GM23338 (cell line): ENCODE measurements at regions not wholly inside any gene's neighbourhood (a gene's known extent, or its start where the extent isn't known, plus 50 kb on each side); places are given as distances from the start of the nearest gene placed in this dataset.

Source experiments
- ATAC-seq: fragments of 200-7000 bp; cut with Tn5 transposase; 3 replicates; pipeline ENCODE4 v1.9.1; 2020
- DNase-seq: peaks from one replicate; pipeline ENCODE4 v3.0.0-alpha.2; 2015; ENCODE audit warnings: low spot score
- H2AFZ ChIP-seq: fragments of 200-600 bp; sonication (generic); 2 replicates; pipeline ENCODE4 v1.8.0; 2016; ENCODE audit warnings: antibody characterized with exemption, mild to moderate bottlenecking, moderate library complexity
- H3F3A ChIP-seq: fragments of 200-600 bp; sonication (generic); replicated peaks from 2 replicates; pipeline ENCODE4 v1.8.0; 2017; ENCODE audit warnings: antibody characterized with exemption, mixed run types, low read depth
- H3K27ac ChIP-seq: fragments of 200-600 bp; sonication (generic); 2 replicates; pipeline ENCODE4 v1.6.1; 2016; ENCODE audit warnings: low read depth
- H3K27me3 ChIP-seq: fragments of 200-600 bp; sonication (generic); 2 replicates; pipeline ENCODE4 v1.8.0; 2016; ENCODE audit warnings: mild to moderate bottlenecking, mixed run types, moderate library complexity; ENCODE audit not compliant: insufficient read depth
- H3K36me3 ChIP-seq: fragments of 200-600 bp; sonication (generic); 2 replicates; pipeline ENCODE4 v1.8.0; 2016; ENCODE audit warnings: mild to moderate bottlenecking; ENCODE audit not compliant: insufficient read depth
- H3K4me1 ChIP-seq: fragments of 200-600 bp; sonication (generic); 2 replicates; pipeline ENCODE4 v1.8.0; 2016; ENCODE audit warnings: mild to moderate bottlenecking, moderate library complexity; ENCODE audit not compliant: insufficient read depth
- H3K4me2 ChIP-seq: fragments of 200-600 bp; sonication (generic); 2 replicates; pipeline ENCODE4 v1.7.1; 2017; ENCODE audit warnings: mixed run types
- H3K4me3 ChIP-seq: fragments of 200-600 bp; sonication (generic); 2 replicates; pipeline ENCODE4 v1.6.1; 2016; ENCODE audit warnings: mixed run types
- H3K79me2 ChIP-seq: fragments of 200-600 bp; sonication (generic); replicated peaks from 2 replicates; pipeline ENCODE4 v1.8.0; 2017; ENCODE audit warnings: mild to moderate bottlenecking; ENCODE audit not compliant: insufficient read depth
- H3K9me2 ChIP-seq: fragments of 200-600 bp; sonication (generic); 2 replicates; pipeline ENCODE4 v1.8.0; 2017; ENCODE audit not compliant: insufficient read depth
- H4K20me1 ChIP-seq: fragments of 200-600 bp; sonication (generic); replicated peaks from 2 replicates; pipeline ENCODE4 v1.8.0; 2017; ENCODE audit warnings: mild to moderate bottlenecking; ENCODE audit not compliant: insufficient read depth
- H3K27ac Mint-ChIP-seq: 2 replicates; pipeline ENCODE4 v1.8.0; 2020; ENCODE audit warnings: inconsistent platforms, mild to moderate bottlenecking, moderate library complexity, mixed read lengths
- H3K27me3 Mint-ChIP-seq: 3 replicates; pipeline ENCODE4 v1.8.0; 2022; ENCODE audit warnings: low read depth, mild to moderate bottlenecking, moderate library complexity, mixed read lengths, inconsistent platforms; ENCODE audit not compliant: insufficient read depth, poor library complexity
- H3K36me3 Mint-ChIP-seq: 3 replicates; pipeline ENCODE4 v1.8.0; 2021; ENCODE audit warnings: low read depth, mild to moderate bottlenecking, inconsistent platforms, moderate library complexity, mixed read lengths
- H3K4me1 Mint-ChIP-seq: 3 replicates; pipeline ENCODE4 v1.8.0; 2020; ENCODE audit warnings: mild to moderate bottlenecking, inconsistent platforms, mixed read lengths
- H3K4me3 Mint-ChIP-seq: 3 replicates; pipeline ENCODE4 v1.8.0; 2021; ENCODE audit warnings: moderate library complexity, mild to moderate bottlenecking, inconsistent platforms, mixed read lengths
- H3K9me3 Mint-ChIP-seq: 3 replicates; pipeline ENCODE4 v1.8.0; 2020; ENCODE audit warnings: moderate library complexity, mild to moderate bottlenecking, inconsistent platforms, mixed read lengths
- CREB1 ChIP-seq: fragments of 250-450 bp; sonication (Bioruptor Pico); IDR thresholded peaks from 2 replicates; pipeline ENCODE4 v1.5.0; 2020; ENCODE audit warnings: low read depth, mild to moderate bottlenecking, moderate library complexity
- EZH2 ChIP-seq: fragments of 200-600 bp; sonication (generic); IDR thresholded peaks from one replicate; pipeline ENCODE4 v1.8.0; 2017; ENCODE audit warnings: antibody characterized with exemption, mild to moderate bottlenecking, low read depth; ENCODE audit not compliant: unreplicated experiment
- EZH2phosphoT487 ChIP-seq: fragments of 200-600 bp; sonication (generic); IDR thresholded peaks from one replicate; pipeline ENCODE4 v1.8.1; 2018; ENCODE audit warnings: antibody characterized with exemption; ENCODE audit not compliant: unreplicated experiment
- JUNB ChIP-seq: IDR thresholded peaks from one replicate; pipeline ENCODE4 v1.6.1; 2016; ENCODE audit warnings: antibody characterized with exemption; ENCODE audit not compliant: unreplicated experiment
- NANOG ChIP-seq: IDR thresholded peaks from 2 replicates; pipeline ENCODE4 v1.6.1; 2016; ENCODE audit warnings: antibody characterized with exemption, borderline replicate concordance
- POLR2AphosphoS5 ChIP-seq: IDR thresholded peaks from 2 replicates; pipeline ENCODE4 v1.6.1; 2016; ENCODE audit warnings: antibody characterized with exemption, low read depth
- STAT1 ChIP-seq: IDR thresholded peaks from one replicate; pipeline ENCODE4 v1.6.1; 2016; ENCODE audit warnings: antibody characterized with exemption; ENCODE audit not compliant: unreplicated experiment
- ZNF114 ChIP-seq: fragments of 250-450 bp; sonication (Bioruptor Pico); IDR thresholded peaks from 2 replicates; pipeline ENCODE4 v1.5.0; 2020; ENCODE audit warnings: mild to moderate bottlenecking, moderate library complexity
- ZNF331 ChIP-seq: fragments of 250-450 bp; sonication (Bioruptor Pico); IDR thresholded peaks from 2 replicates; pipeline ENCODE4 v1.5.0; 2020; ENCODE audit warnings: low read depth, mild to moderate bottlenecking, moderate library complexity
- TF ChIP-seq, protein P1 (sequence below): IDR thresholded peaks from one replicate; pipeline ENCODE4 v1.6.1; 2018; ENCODE audit warnings: antibody characterized with exemption; ENCODE audit not compliant: unreplicated experiment
- TF ChIP-seq, protein P2 (sequence below): IDR thresholded peaks from 2 replicates; pipeline ENCODE4 v1.6.1; 2016; ENCODE audit warnings: antibody characterized with exemption
- TF ChIP-seq, protein P3 (sequence below): fragments of 250-450 bp; sonication (Bioruptor Pico); IDR thresholded peaks from 2 replicates; pipeline ENCODE4 v1.5.0; 2020; ENCODE audit warnings: mild to moderate bottlenecking, moderate library complexity
- TF ChIP-seq, protein P4 (sequence below), 2 experiments: fragments of 200-600 bp in 1 of 2; sonication (generic) in 1 of 2; conservative IDR thresholded peaks; 2 replicates each; pipeline versions ENCODE4 v1.5.1 to v1.6.1; 2016 to 2017; ENCODE audit warnings: antibody characterized with exemption in 2 of 2, low read depth in 2 of 2, mild to moderate bottlenecking in 2 of 2, moderate library complexity in 1 of 2

DNA sequence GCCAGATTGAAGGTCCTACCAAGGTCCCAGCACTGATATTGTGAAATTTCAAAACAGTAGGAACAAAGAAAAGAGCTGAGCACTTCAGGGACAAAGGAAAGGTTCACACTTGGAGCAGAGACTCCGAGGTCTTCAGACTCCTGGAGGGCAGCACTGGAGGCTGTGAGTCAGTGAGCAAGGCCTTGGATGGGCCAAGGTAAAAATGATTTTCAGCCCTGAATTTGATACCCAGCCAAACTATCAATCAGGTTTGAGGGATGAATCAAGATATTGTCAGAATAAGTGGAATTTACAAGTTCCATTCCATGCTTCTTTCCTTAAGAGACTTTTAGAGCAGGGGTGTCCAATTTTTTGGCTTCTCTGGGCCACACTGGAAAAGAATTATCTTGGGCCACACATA lies 111.7 kb downstream of the ADRA2C start:
- Mint-ChIP-seq H3K27me3 (peaks cover 33% of the 10 kb centered on the region), H3K36me3 (peaks cover 11% of the 10 kb centered on the region; the same call in 2 of the 3 replicates), H3K4me3 (no peak overlapping the region), H3K9me3 (peaks cover 19% of the 10 kb centered on the region; the same call in 2 of the 3 replicates), H3K4me1 (peaks cover 17% of the 10 kb centered on the region), H3K27ac (no peak overlapping the region)
- Histone ChIP-seq H3K36me3 (no peaks in the 10 kb centered on the region), H3K9me2 (no peaks in the 10 kb centered on the region), H3K4me3 (no peak overlapping the region), H3K27me3 (peaks cover 39% of the 10 kb centered on the region), H3K4me2 (no peak overlapping the region), H2AFZ (no peak overlapping the region), H3K4me1 (peaks cover 8% of the 10 kb centered on the region), H4K20me1 (no peaks in the 10 kb centered on the region; the same call in 1 of the 2 replicates), H3K79me2 (no peaks in the 10 kb centered on the region), H3F3A (no peaks in the 10 kb centered on the region), H3K27ac (no peak overlapping the region)
- DNase-seq = no peak
- TF ChIP-seq POLR2AphosphoS5 (no peak), CREB1 (CRISPR knock-in tag) (no peak), EZH2 (no peak), EZH2phosphoT487 (no peak), ZNF331 (CRISPR knock-in tag) (no peak), JUNB (no peak), ZNF114 (CRISPR knock-in tag) (no peak), NANOG (no peak), STAT1 (no peak)
- TF ChIP-seq, protein P1, sequence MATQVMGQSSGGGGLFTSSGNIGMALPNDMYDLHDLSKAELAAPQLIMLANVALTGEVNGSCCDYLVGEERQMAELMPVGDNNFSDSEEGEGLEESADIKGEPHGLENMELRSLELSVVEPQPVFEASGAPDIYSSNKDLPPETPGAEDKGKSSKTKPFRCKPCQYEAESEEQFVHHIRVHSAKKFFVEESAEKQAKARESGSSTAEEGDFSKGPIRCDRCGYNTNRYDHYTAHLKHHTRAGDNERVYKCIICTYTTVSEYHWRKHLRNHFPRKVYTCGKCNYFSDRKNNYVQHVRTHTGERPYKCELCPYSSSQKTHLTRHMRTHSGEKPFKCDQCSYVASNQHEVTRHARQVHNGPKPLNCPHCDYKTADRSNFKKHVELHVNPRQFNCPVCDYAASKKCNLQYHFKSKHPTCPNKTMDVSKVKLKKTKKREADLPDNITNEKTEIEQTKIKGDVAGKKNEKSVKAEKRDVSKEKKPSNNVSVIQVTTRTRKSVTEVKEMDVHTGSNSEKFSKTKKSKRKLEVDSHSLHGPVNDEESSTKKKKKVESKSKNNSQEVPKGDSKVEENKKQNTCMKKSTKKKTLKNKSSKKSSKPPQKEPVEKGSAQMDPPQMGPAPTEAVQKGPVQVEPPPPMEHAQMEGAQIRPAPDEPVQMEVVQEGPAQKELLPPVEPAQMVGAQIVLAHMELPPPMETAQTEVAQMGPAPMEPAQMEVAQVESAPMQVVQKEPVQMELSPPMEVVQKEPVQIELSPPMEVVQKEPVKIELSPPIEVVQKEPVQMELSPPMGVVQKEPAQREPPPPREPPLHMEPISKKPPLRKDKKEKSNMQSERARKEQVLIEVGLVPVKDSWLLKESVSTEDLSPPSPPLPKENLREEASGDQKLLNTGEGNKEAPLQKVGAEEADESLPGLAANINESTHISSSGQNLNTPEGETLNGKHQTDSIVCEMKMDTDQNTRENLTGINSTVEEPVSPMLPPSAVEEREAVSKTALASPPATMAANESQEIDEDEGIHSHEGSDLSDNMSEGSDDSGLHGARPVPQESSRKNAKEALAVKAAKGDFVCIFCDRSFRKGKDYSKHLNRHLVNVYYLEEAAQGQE = no peak
- TF ChIP-seq, protein P2, sequence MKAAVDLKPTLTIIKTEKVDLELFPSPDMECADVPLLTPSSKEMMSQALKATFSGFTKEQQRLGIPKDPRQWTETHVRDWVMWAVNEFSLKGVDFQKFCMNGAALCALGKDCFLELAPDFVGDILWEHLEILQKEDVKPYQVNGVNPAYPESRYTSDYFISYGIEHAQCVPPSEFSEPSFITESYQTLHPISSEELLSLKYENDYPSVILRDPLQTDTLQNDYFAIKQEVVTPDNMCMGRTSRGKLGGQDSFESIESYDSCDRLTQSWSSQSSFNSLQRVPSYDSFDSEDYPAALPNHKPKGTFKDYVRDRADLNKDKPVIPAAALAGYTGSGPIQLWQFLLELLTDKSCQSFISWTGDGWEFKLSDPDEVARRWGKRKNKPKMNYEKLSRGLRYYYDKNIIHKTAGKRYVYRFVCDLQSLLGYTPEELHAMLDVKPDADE = no peak
- TF ChIP-seq, protein P3, sequence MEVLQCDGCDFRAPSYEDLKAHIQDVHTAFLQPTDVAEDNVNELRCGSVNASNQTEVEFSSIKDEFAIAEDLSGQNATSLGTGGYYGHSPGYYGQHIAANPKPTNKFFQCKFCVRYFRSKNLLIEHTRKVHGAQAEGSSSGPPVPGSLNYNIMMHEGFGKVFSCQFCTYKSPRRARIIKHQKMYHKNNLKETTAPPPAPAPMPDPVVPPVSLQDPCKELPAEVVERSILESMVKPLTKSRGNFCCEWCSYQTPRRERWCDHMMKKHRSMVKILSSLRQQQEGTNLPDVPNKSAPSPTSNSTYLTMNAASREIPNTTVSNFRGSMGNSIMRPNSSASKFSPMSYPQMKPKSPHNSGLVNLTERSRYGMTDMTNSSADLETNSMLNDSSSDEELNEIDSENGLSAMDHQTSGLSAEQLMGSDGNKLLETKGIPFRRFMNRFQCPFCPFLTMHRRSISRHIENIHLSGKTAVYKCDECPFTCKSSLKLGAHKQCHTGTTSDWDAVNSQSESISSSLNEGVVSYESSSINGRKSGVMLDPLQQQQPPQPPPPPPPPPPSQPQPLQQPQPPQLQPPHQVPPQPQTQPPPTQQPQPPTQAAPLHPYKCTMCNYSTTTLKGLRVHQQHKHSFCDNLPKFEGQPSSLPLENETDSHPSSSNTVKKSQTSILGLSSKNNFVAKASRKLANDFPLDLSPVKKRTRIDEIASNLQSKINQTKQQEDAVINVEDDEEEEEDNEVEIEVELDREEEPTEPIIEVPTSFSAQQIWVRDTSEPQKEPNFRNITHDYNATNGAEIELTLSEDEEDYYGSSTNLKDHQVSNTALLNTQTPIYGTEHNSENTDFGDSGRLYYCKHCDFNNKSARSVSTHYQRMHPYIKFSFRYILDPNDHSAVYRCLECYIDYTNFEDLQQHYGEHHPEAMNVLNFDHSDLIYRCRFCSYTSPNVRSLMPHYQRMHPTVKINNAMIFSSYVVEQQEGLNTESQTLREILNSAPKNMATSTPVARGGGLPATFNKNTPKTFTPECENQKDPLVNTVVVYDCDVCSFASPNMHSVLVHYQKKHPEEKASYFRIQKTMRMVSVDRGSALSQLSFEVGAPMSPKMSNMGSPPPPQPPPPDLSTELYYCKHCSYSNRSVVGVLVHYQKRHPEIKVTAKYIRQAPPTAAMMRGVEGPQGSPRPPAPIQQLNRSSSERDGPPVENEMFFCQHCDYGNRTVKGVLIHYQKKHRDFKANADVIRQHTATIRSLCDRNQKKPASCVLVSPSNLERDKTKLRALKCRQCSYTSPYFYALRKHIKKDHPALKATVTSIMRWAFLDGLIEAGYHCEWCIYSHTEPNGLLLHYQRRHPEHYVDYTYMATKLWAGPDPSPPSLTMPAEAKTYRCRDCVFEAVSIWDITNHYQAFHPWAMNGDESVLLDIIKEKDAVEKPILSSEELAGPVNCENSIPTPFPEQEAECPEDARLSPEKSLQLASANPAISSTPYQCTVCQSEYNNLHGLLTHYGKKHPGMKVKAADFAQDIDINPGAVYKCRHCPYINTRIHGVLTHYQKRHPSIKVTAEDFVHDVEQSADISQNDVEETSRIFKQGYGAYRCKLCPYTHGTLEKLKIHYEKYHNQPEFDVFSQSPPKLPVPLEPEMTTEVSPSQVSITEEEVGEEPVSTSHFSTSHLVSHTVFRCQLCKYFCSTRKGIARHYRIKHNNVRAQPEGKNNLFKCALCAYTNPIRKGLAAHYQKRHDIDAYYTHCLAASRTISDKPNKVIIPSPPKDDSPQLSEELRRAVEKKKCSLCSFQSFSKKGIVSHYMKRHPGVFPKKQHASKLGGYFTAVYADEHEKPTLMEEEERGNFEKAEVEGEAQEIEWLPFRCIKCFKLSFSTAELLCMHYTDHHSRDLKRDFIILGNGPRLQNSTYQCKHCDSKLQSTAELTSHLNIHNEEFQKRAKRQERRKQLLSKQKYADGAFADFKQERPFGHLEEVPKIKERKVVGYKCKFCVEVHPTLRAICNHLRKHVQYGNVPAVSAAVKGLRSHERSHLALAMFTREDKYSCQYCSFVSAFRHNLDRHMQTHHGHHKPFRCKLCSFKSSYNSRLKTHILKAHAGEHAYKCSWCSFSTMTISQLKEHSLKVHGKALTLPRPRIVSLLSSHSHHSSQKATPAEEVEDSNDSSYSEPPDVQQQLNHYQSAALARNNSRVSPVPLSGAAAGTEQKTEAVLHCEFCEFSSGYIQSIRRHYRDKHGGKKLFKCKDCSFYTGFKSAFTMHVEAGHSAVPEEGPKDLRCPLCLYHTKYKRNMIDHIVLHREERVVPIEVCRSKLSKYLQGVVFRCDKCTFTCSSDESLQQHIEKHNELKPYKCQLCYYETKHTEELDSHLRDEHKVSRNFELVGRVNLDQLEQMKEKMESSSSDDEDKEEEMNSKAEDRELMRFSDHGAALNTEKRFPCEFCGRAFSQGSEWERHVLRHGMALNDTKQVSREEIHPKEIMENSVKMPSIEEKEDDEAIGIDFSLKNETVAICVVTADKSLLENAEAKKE (CRISPR knock-in tag) = no peak
- TF ChIP-seq, protein P4, sequence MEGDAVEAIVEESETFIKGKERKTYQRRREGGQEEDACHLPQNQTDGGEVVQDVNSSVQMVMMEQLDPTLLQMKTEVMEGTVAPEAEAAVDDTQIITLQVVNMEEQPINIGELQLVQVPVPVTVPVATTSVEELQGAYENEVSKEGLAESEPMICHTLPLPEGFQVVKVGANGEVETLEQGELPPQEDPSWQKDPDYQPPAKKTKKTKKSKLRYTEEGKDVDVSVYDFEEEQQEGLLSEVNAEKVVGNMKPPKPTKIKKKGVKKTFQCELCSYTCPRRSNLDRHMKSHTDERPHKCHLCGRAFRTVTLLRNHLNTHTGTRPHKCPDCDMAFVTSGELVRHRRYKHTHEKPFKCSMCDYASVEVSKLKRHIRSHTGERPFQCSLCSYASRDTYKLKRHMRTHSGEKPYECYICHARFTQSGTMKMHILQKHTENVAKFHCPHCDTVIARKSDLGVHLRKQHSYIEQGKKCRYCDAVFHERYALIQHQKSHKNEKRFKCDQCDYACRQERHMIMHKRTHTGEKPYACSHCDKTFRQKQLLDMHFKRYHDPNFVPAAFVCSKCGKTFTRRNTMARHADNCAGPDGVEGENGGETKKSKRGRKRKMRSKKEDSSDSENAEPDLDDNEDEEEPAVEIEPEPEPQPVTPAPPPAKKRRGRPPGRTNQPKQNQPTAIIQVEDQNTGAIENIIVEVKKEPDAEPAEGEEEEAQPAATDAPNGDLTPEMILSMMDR (conservative IDR thresholded peaks at IDR 0.05; ENCODE audit: low read depth in 2 of 2) = no peak
- ATAC-seq = no peak
